ENCODE measurements at regions not wholly inside any gene's neighbourhood (a gene's known extent, or its start where the extent isn't known, plus 50 kb on each side); places are given as distances from the start of the nearest gene placed in this dataset.

- no peak for DNase-seq
These were observed 358.3 kb downstream of the ZNF521 start for GRCh38 chr18:24993628-24994027.

GRCh38 chr18:24995056-24995455 lies 356.9 kb downstream of the ZNF521 start:
- no peak for DNase-seq

- DNase-seq: no peak
These were observed 356.2 kb downstream of the ZNF521 start for GRCh38 chr18:24995755-24996154.

GRCh38 chr18:24999650-25000267 lies 352.2 kb downstream of the ZNF521 start:
- DNase-seq: no peak

- DNase-seq: no peak
These were observed 350.2 kb downstream of the ZNF521 start for GRCh38 chr18:25001803-25002202.

DNA sequence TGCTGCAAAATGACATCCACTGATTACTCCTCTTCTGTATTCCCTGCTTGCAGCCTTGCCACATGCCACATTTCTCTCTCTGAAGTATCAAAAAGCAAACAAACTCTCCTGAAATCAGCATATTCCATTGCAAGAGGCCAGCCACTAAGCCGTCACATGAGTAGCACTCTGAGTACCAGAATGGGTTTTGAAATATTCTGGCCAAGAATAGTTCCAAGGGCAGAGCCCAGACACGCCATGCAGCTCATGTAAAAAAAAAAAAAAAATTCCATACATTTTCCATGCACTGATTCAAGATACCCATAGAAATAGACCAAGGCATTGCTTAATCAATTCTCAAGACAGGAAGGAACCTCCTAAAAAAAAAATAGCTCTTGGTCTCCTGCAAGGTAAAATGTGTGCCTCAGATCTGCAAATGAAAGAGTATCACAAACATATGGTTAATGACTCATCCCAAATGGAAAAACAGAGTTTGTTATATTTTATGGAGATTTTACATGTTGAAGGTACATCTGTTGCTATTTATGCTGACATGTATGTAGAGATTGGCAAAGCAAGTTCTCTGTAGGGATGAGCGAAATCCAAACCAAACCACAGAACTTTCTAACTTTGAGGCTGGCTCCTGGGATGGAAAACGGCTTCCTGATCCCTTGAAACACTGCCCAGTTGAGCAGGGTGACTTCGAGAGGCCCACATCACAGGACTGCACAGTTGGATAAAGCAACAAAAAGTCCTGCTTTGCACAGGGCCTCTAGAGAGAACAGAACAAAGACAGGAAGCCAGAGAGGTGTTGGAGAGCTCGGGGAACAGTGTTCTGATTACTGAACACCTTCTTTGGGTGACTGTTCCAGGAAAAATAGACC lies 346.2 kb downstream of the ZNF521 start:
- no peak for DNase-seq

DNA sequence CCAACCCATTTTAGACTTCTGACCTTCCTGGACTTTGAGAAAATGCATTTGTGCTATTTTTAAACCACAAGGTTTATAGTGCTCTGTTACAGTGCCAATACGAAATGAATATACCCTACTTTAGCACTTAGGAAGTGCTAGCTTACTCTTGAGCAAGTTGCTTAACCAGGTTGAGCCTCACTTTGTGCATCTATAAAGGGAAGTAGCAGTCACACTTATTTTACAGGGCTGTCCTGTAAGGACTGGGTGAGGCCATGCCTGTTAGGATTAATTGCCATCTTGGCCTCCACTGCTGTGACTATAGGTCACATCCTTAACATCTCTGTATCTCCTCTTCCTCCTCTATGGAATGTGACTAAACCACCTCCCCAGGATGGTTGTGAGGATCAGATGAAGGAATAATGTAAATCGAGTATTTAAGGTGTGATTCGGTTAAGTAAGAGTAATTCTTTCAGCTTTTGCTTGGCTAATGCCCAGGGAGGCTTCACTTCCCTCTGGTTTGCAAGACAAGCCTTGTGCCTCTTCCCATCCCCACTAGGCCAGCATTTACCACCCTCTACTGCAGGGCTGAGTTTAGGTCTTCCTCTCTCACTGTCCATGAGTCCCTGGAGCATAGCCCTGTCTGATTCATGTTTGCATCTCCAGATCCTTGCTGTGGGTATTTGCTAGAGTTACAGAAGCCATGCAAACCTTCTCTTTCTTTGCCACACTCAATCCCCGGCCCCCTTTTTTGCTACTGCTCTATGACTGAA lies 341.2 kb downstream of the ZNF521 start:
- no peak for DNase-seq
